ENCODE measurements at regions not wholly inside any gene's neighbourhood (a gene's known extent, or its start where the extent isn't known, plus 50 kb on each side); places are given as distances from the start of the nearest gene placed in this dataset.

GRCh38 chr9:32294106-32294505 is 90.3 kb upstream of the ACO1 start (continued):
- TF ChIP-seq ZNF592 (IDR thresholded peaks at IDR 0.05) (no peak), LARP7 (IDR thresholded peaks at IDR 0.05) (no peak), MTA2 (IDR thresholded peaks at IDR 0.05; ENCODE audit: low read depth) (no peak), ESRRA (IDR thresholded peaks at IDR 0.05; ENCODE audit: low read length) (no peak)

- Histone ChIP-seq H3K36me3 (ENCODE audit: control insufficient read depth in 2 of 2, insufficient read depth in 2 of 2, low read length in 1 of 2) (no peaks in the 10 kb centered on the region), H3K4me2 (ENCODE audit: control insufficient read depth, insufficient read depth) (no peak overlapping the region), H3K27ac (ENCODE audit: control insufficient read depth, insufficient read depth) (no peak overlapping the region), H2AFZ (ENCODE audit: control insufficient read depth, low read depth, low read length) (no peak overlapping the region), H3K4me3 (no peak overlapping the region), H3K79me2 (ENCODE audit: control insufficient read depth, insufficient read depth, low read length) (no peaks in the 10 kb centered on the region), H3K9me3 (replicated peaks; ENCODE audit: control insufficient read depth, insufficient read depth, low read length) (no peaks in the 10 kb centered on the region), H3K27me3 (replicated peaks in 1 of 2; ENCODE audit: control insufficient read depth in 2 of 2, insufficient read depth in 2 of 2, low read length in 1 of 2) (no peaks in the 10 kb centered on the region), H3K4me1 (ENCODE audit: control insufficient read depth, insufficient read depth, low read length) (no peaks in the 10 kb centered on the region), H4K20me1 (ENCODE audit: control insufficient read depth, insufficient read depth) (no peaks in the 10 kb centered on the region), H3K9ac (ENCODE audit: control insufficient read depth, insufficient read depth, low read length) (no peak overlapping the region)
- no peak for FAIRE-seq
- RAD21 ChIA-PET (ENCODE audit: unreplicated experiment), result no interaction called here
- 0% methylated on average over 2 of the region's 2 CpGs for WGBS (ENCODE audit: insufficient coverage, insufficient replicate concordance, low lambda C conversion rate, missing lambda C conversion rate)
- BruUV-seq (replicated peaks), result no TSS peak
- SMC1A ChIA-PET (ENCODE audit: uncharacterized antibody, unreplicated experiment), result interaction anchor here (0.7 kb wide), 1 partner anchor 8 kb away, joined by 3 read pairs; no protein-coding TSS in a partner anchor
- CTCF ChIA-PET, result interaction anchor here (0.6 kb wide), 1 partner anchor 31 kb away, joined by 3 read pairs; no protein-coding TSS in a partner anchor
- in situ Hi-C loops (cut with MboI) (no loop called here), intact Hi-C loops (cut with micrococcal nuclease; ENCODE audit: unreplicated experiment) (no loop called here)
- ATAC-seq, result no peak
- DNase-seq (ENCODE audit: low read depth, low spot score), result no peak
- POLR2A ChIA-PET, result no interaction called here
- TF ChIP-seq ZBED1 (IDR thresholded peaks at IDR 0.05; ENCODE audit: borderline replicate concordance) (no peak), NR2C2 (IDR thresholded peaks at IDR 0.05; ENCODE audit: borderline replicate concordance, control insufficient read depth, insufficient read length, low read depth) (no peak), RB1 (IDR thresholded peaks at IDR 0.05; ENCODE audit: borderline replicate concordance) (no peak), RELA (IDR thresholded peaks at IDR 0.05; ENCODE audit: borderline replicate concordance, partially characterized antibody) (no peak), E4F1 (IDR thresholded peaks at IDR 0.05; ENCODE audit: borderline replicate concordance, partially characterized antibody) (no peak), KLF5 (IDR thresholded peaks at IDR 0.05; ENCODE audit: partially characterized antibody) (no peak), PRDM15 (CRISPR knock-in tag; IDR thresholded peaks at IDR 0.05) (no peak), ZSCAN29 (IDR thresholded peaks at IDR 0.05) (no peak), SIN3A (IDR thresholded peaks at IDR 0.05; ENCODE audit: low read depth, low read length) (no peak), SPI1 (IDR thresholded peaks at IDR 0.05; ENCODE audit: borderline replicate concordance, insufficient read depth, low read depth, low read length) (no peak)
Observed at GRCh38 chr9:32300373-32300772, 84.1 kb upstream of the ACO1 start.
